ENCODE measurements at regions not wholly inside any gene's neighbourhood (a gene's known extent, or its start where the extent isn't known, plus 50 kb on each side); places are given as distances from the start of the nearest gene placed in this dataset.

GRCh38 chr5:174790906-174791305 lies 66.5 kb downstream of the MSX2 start:
- TF ChIP-seq CTCF (IDR thresholded peaks at IDR 0.05; ENCODE audit: low read depth, low read length, poor library complexity, severe bottlenecking) (no peak), EZH2phosphoT487 (IDR thresholded peaks at IDR 0.05; ENCODE audit: borderline replicate concordance, low read length) (no peak)

All from DOHH2 (cell line).